H7 (cell line): ENCODE measurements at regions not wholly inside any gene's neighbourhood (a gene's known extent, or its start where the extent isn't known, plus 50 kb on each side); places are given as distances from the start of the nearest gene placed in this dataset.

Source experiments
- DNase-seq: peaks from one replicate; pipeline ENCODE4 v3.0.0; 2012
- H3K27me3 ChIP-seq: 2 replicates; pipeline ENCODE4 v1.6.0; 2011; ENCODE audit warnings: mild to moderate bottlenecking, low read length; ENCODE audit not compliant: control insufficient read depth, insufficient read depth
- H3K36me3 ChIP-seq: replicated peaks from 2 replicates; pipeline ENCODE4 v1.5.1; 2011; ENCODE audit warnings: low read length; ENCODE audit not compliant: control insufficient read depth, insufficient read depth
- H3K4me3 ChIP-seq: 2 replicates; pipeline ENCODE4 v1.5.1; 2011; ENCODE audit warnings: low read depth, mild to moderate bottlenecking, control low read depth, low read length, moderate library complexity; ENCODE audit not compliant: insufficient read depth

- Histone ChIP-seq H3K36me3 (no peaks in the 10 kb centered on the region), H3K4me3 (no peak overlapping the region), H3K27me3 (no peaks in the 10 kb centered on the region)
- no peak for DNase-seq
Measured at GRCh38 chr10:2478656-2479055, 588.7 kb upstream of the PFKP start.

- H3K27me3 ChIP-seq: no peaks in the 10 kb centered on the region
- peak; percentile 47 for DNase-seq
- no peaks in the 10 kb centered on the region for H3K36me3 ChIP-seq
- no peak overlapping the region for H3K4me3 ChIP-seq
Measured at GRCh38 chr10:2476812-2477553, 590.4 kb upstream of the PFKP start.

- H3K27me3 ChIP-seq: no peaks in the 10 kb centered on the region
- no peak for DNase-seq
Measured at GRCh38 chr10:2476218-2476811, 591.0 kb upstream of the PFKP start.

GRCh38 chr10:2475711-2476217, 591.6 kb upstream of the PFKP start:
- Histone ChIP-seq H3K4me3 (no peak overlapping the region), H3K36me3 (no peaks in the 10 kb centered on the region), H3K27me3 (no peaks in the 10 kb centered on the region)
- DNase-seq: no peak

More at GRCh38 chr10:2476218-2476811, 591.0 kb upstream of the PFKP start:
- H3K36me3 ChIP-seq: no peaks in the 10 kb centered on the region
- no peak overlapping the region for H3K4me3 ChIP-seq

- no peak for DNase-seq
- H3K4me3 ChIP-seq: no peak overlapping the region
- H3K36me3 ChIP-seq: no peaks in the 10 kb centered on the region
- no peaks in the 10 kb centered on the region for H3K27me3 ChIP-seq
Measured at GRCh38 chr10:2471811-2472210, 595.5 kb upstream of the PFKP start.

- no peak overlapping the region for H3K4me3 ChIP-seq
- no peaks in the 10 kb centered on the region for H3K36me3 ChIP-seq
- no peaks in the 10 kb centered on the region for H3K27me3 ChIP-seq
- no peak for DNase-seq
Measured at GRCh38 chr10:2469802-2470201, 597.5 kb upstream of the PFKP start.

GRCh38 chr10:2464483-2464882, 602.9 kb upstream of the PFKP start:
- no peaks in the 10 kb centered on the region for H3K27me3 ChIP-seq
- no peak for DNase-seq
- no peak overlapping the region for H3K4me3 ChIP-seq

GRCh38 chr10:2463316-2463715, 604.0 kb upstream of the PFKP start:
- no peaks in the 10 kb centered on the region for H3K36me3 ChIP-seq
- H3K27me3 ChIP-seq: no peaks in the 10 kb centered on the region
- no peak overlapping the region for H3K4me3 ChIP-seq
- no peak for DNase-seq

More at GRCh38 chr10:2464483-2464882, 602.9 kb upstream of the PFKP start:
- no peaks in the 10 kb centered on the region for H3K36me3 ChIP-seq

- H3K27me3 ChIP-seq: no peaks in the 10 kb centered on the region
- no peak overlapping the region for H3K4me3 ChIP-seq
- no peaks in the 10 kb centered on the region for H3K36me3 ChIP-seq
- no peak for DNase-seq
Measured at GRCh38 chr10:2462581-2462980, 604.8 kb upstream of the PFKP start.

GRCh38 chr10:2460812-2461211, 606.5 kb upstream of the PFKP start:
- DNase-seq: no peak
- H3K27me3 ChIP-seq: no peaks in the 10 kb centered on the region

GRCh38 chr10:2459713-2460112, 607.6 kb upstream of the PFKP start:
- no peak for DNase-seq
- Histone ChIP-seq H3K4me3 (no peak overlapping the region), H3K27me3 (no peaks in the 10 kb centered on the region), H3K36me3 (no peaks in the 10 kb centered on the region)

More at GRCh38 chr10:2460812-2461211, 606.5 kb upstream of the PFKP start:
- Histone ChIP-seq H3K36me3 (no peaks in the 10 kb centered on the region), H3K4me3 (no peak overlapping the region)

- no peak overlapping the region for H3K4me3 ChIP-seq
- no peaks in the 10 kb centered on the region for H3K36me3 ChIP-seq
- peak; percentile 12 for DNase-seq
- H3K27me3 ChIP-seq: no peaks in the 10 kb centered on the region
Measured at GRCh38 chr10:2456834-2457233, 610.5 kb upstream of the PFKP start.

GRCh38 chr10:2445370-2445769, 622.0 kb upstream of the PFKP start:
- Histone ChIP-seq H3K27me3 (no peaks in the 10 kb centered on the region), H3K36me3 (no peaks in the 10 kb centered on the region), H3K4me3 (no peak overlapping the region)
- no peak for DNase-seq

- DNase-seq: no peak
- no peaks in the 10 kb centered on the region for H3K27me3 ChIP-seq
- H3K4me3 ChIP-seq: no peak overlapping the region
- no peaks in the 10 kb centered on the region for H3K36me3 ChIP-seq
Measured at GRCh38 chr10:2439983-2440382, 627.4 kb upstream of the PFKP start.

- no peak for DNase-seq
Measured at GRCh38 chr10:2439000-2439399, 628.3 kb upstream of the PFKP start.

More at GRCh38 chr10:2439000-2439399, 628.3 kb upstream of the PFKP start:
- Histone ChIP-seq H3K27me3 (no peaks in the 10 kb centered on the region), H3K4me3 (no peak overlapping the region), H3K36me3 (no peaks in the 10 kb centered on the region)
